Fibroblast of lung (primary cell): ENCODE measurements at regions not wholly inside any gene's neighbourhood (a gene's known extent, or its start where the extent isn't known, plus 50 kb on each side); places are given as distances from the start of the nearest gene placed in this dataset.
A peak's percentile ranks its signal among the peaks of the same experiment; 100 is the strongest.

Source experiments
- DNase-seq, 2 donors: peaks; one replicate each; pipeline versions ENCODE4 v3.0.0 to v3.0.0-alpha.2; 2010; ENCODE audit warnings: low read depth in 2 of 2
- H2AFZ ChIP-seq: 2 replicates; pipeline ENCODE4 v1.5.1; 2012; ENCODE audit warnings: low read length, control low read depth, inconsistent platforms
- H3K27ac ChIP-seq: 2 replicates; pipeline ENCODE4 v1.5.1; 2011; ENCODE audit warnings: low read length, control low read depth; ENCODE audit not compliant: insufficient read depth
- H3K27me3 ChIP-seq: 2 replicates; pipeline ENCODE4 v1.5.1; 2011; ENCODE audit warnings: mild to moderate bottlenecking, low read length; ENCODE audit not compliant: control insufficient read depth, insufficient read depth
- H3K36me3 ChIP-seq: 2 replicates; pipeline ENCODE4 v1.5.1; 2011; ENCODE audit warnings: low read length; ENCODE audit not compliant: control insufficient read depth, insufficient read depth
- H3K4me1 ChIP-seq: 2 replicates; pipeline ENCODE4 v1.5.1; 2011; ENCODE audit warnings: low read length; ENCODE audit not compliant: control insufficient read depth, insufficient read depth; ENCODE audit errors: extremely low read depth
- H3K4me2 ChIP-seq: 2 replicates; pipeline ENCODE4 v1.5.1; 2011; ENCODE audit warnings: low read length, control low read depth; ENCODE audit not compliant: insufficient read depth; ENCODE audit errors: extremely low read depth
- H3K4me3 ChIP-seq, 4 experiments: fragments of 200-600 bp in 1 of 4; sonication (generic) in 1 of 4; replicated peaks in 1 of 4; 2 replicates each; pipeline ENCODE4 v1.5.1; 2011 to 2016; ENCODE audit warnings: low read length in 4 of 4, low read depth in 3 of 4, mild to moderate bottlenecking in 3 of 4, control low read depth in 2 of 4, inconsistent platforms in 1 of 4, mixed read lengths in 1 of 4; ENCODE audit not compliant: insufficient read depth in 1 of 4; ENCODE audit errors: control extremely low read depth in 1 of 4
- H3K79me2 ChIP-seq: 2 replicates; pipeline ENCODE4 v1.5.1; 2012; ENCODE audit warnings: mild to moderate bottlenecking, low read length, inconsistent platforms; ENCODE audit not compliant: control insufficient read depth, insufficient read depth
- H3K9ac ChIP-seq: 2 replicates; pipeline ENCODE4 v1.5.1; 2011; ENCODE audit warnings: mild to moderate bottlenecking, low read length, control low read depth; ENCODE audit not compliant: insufficient read depth
- H3K9me3 ChIP-seq: 2 replicates; pipeline ENCODE4 v1.5.1; 2012; ENCODE audit warnings: low read depth, low read length; ENCODE audit not compliant: control insufficient read depth, insufficient read depth
- H4K20me1 ChIP-seq: 2 replicates; pipeline ENCODE4 v1.5.1; 2011; ENCODE audit warnings: low read length; ENCODE audit not compliant: control insufficient read depth, insufficient read depth; ENCODE audit errors: extremely low read depth
- CTCF ChIP-seq, 2 donors: IDR thresholded peaks in 1 of 2; conservative IDR thresholded peaks in 1 of 2; 1 replicate in 1 of 2; 2 replicates in 1 of 2; pipeline ENCODE4 v1.5.1; 2011 to 2012; ENCODE audit warnings: low read length in 2 of 2, control low read depth in 1 of 2, inconsistent platforms in 1 of 2, low read depth in 1 of 2, mild to moderate bottlenecking in 1 of 2
- EZH2 ChIP-seq: IDR thresholded peaks from 2 replicates; pipeline ENCODE4 v1.5.1; 2012; ENCODE audit warnings: low read length, control low read depth, mild to moderate bottlenecking; ENCODE audit errors: missing control alignments

GRCh38 chr14:28515571-28515970 is 251.0 kb upstream of the FOXG1 start:
- Histone ChIP-seq H3K9me3 (no peaks in the 10 kb centered on the region), H3K27ac (no peak overlapping the region), H3K36me3 (no peaks in the 10 kb centered on the region), H3K79me2 (no peaks in the 10 kb centered on the region), H3K4me2 (no peak overlapping the region), H2AFZ (no peak overlapping the region), H3K27me3 (no peaks in the 10 kb centered on the region), H3K4me3 (no peak overlapping the region), H3K9ac (no peak overlapping the region), H4K20me1 (no peaks in the 10 kb centered on the region), H3K4me1 (no peaks in the 10 kb centered on the region)
- peak; percentile 70 to 86 for DNase-seq
- TF ChIP-seq CTCF (conservative IDR thresholded peaks at IDR 0.05 in 1 of 2, IDR thresholded peaks at IDR 0.05 in 1 of 2; ENCODE audit: low read depth in 1 of 2, low read length in 2 of 2) (no peak), EZH2 (no peak)

GRCh38 chr14:28536889-28537288 is 229.7 kb upstream of the FOXG1 start:
- DNase-seq: no peak
- H3K4me2 ChIP-seq: no peak overlapping the region

GRCh38 chr14:28542040-28542439 is 224.5 kb upstream of the FOXG1 start:
- H2AFZ ChIP-seq: no peak overlapping the region
- no peak overlapping the region for H3K4me2 ChIP-seq
- no peaks in the 10 kb centered on the region for H3K9me3 ChIP-seq
- no peak for TF ChIP-seq CTCF (conservative IDR thresholded peaks at IDR 0.05 in 1 of 2, IDR thresholded peaks at IDR 0.05 in 1 of 2; ENCODE audit: low read depth in 1 of 2, low read length in 2 of 2)
- H3K27me3 ChIP-seq: no peaks in the 10 kb centered on the region
- no peak overlapping the region for H3K27ac ChIP-seq
- H3K79me2 ChIP-seq: no peaks in the 10 kb centered on the region
- H4K20me1 ChIP-seq: no peaks in the 10 kb centered on the region
- peak; percentile 23 to 53 for DNase-seq
- H3K36me3 ChIP-seq: no peaks in the 10 kb centered on the region
- no peaks in the 10 kb centered on the region for H3K4me1 ChIP-seq
- no peak overlapping the region for H3K9ac ChIP-seq
- no peak overlapping the region for H3K4me3 ChIP-seq

More at GRCh38 chr14:28536889-28537288, 229.7 kb upstream of the FOXG1 start:
- Histone ChIP-seq H3K27ac (no peak overlapping the region), H3K9me3 (no peaks in the 10 kb centered on the region), H4K20me1 (no peaks in the 10 kb centered on the region), H3K27me3 (no peaks in the 10 kb centered on the region), H3K4me1 (no peaks in the 10 kb centered on the region), H3K4me3 (no peak overlapping the region), H2AFZ (no peak overlapping the region), H3K79me2 (no peaks in the 10 kb centered on the region), H3K9ac (no peak overlapping the region), H3K36me3 (no peaks in the 10 kb centered on the region)
- TF ChIP-seq EZH2: no peak
- no peak for TF ChIP-seq CTCF (conservative IDR thresholded peaks at IDR 0.05 in 1 of 2, IDR thresholded peaks at IDR 0.05 in 1 of 2; ENCODE audit: low read depth in 1 of 2, low read length in 2 of 2)
